Astrocyte of the spinal cord (primary cell): ENCODE measurements at regions not wholly inside any gene's neighbourhood (a gene's known extent, or its start where the extent isn't known, plus 50 kb on each side); places are given as distances from the start of the nearest gene placed in this dataset.
A peak's percentile ranks its signal among the peaks of the same experiment; 100 is the strongest.

Source experiments
- DNase-seq: peaks from one replicate; pipeline ENCODE4 v3.0.0; 2011; ENCODE audit warnings: low read depth, low spot score
- H3K4me3 ChIP-seq: 2 replicates; pipeline ENCODE4 v1.5.1; 2011; ENCODE audit warnings: low read depth, mild to moderate bottlenecking, low read length, moderate library complexity
- in situ Hi-C: cut with HindIII; loops from 2 replicates; pipeline ENCODE4 v1.10.0; 2017; ENCODE audit warnings: low sequenced_read_pairs
- TF ChIP-seq, protein P1 (sequence below): IDR thresholded peaks from 2 replicates; pipeline ENCODE4 v1.5.1; 2012; ENCODE audit warnings: low read depth, mild to moderate bottlenecking, low read length, inconsistent platforms

DNA sequence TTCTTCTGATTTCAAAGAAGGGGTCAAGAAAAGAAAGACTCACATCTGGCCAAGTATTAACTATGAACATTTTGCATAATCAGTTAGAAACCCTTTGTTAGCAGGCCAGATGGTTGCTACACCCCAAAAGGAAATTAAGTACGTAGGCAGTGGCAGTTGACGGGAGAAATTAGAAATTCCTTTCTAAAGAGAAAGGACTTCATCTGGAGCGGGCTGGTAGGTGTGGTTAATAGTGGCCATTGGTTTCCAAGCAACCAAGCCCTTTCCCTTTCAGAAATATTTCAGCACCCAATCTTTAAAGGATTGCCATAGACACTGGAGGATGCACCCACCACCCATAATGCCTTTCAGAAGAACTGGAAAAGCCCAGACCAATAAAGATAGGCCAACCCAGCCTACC, 235.7 kb upstream of the LDB2 start:
- TF ChIP-seq, protein P1, sequence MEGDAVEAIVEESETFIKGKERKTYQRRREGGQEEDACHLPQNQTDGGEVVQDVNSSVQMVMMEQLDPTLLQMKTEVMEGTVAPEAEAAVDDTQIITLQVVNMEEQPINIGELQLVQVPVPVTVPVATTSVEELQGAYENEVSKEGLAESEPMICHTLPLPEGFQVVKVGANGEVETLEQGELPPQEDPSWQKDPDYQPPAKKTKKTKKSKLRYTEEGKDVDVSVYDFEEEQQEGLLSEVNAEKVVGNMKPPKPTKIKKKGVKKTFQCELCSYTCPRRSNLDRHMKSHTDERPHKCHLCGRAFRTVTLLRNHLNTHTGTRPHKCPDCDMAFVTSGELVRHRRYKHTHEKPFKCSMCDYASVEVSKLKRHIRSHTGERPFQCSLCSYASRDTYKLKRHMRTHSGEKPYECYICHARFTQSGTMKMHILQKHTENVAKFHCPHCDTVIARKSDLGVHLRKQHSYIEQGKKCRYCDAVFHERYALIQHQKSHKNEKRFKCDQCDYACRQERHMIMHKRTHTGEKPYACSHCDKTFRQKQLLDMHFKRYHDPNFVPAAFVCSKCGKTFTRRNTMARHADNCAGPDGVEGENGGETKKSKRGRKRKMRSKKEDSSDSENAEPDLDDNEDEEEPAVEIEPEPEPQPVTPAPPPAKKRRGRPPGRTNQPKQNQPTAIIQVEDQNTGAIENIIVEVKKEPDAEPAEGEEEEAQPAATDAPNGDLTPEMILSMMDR: no peak
- DNase-seq: no peak
- in situ Hi-C loops: no loop called here
- no peak overlapping the region for H3K4me3 ChIP-seq

DNA sequence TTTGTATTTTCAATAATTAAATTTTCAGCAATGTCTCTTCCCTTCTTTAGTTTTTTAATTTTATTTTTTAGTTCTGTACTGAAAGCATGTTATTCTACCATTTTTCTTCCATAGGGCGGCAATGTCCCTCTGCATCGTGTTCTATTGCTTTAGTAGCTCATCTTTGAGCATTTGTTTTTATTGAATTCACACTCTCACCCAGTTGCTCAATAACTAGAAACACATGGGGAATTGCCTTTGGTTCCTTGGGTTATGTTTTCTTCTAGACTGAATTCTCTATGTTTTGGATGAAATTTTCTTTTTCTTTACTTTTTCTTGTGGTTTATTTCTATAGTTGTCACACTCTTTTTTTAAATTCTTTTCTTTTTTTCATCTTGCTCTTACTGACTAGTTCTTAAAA, 233.8 kb upstream of the LDB2 start:
- H3K4me3 ChIP-seq: no peak overlapping the region
- DNase-seq: no peak
- TF ChIP-seq, protein P1: no peak
- in situ Hi-C loops: no loop called here

DNA sequence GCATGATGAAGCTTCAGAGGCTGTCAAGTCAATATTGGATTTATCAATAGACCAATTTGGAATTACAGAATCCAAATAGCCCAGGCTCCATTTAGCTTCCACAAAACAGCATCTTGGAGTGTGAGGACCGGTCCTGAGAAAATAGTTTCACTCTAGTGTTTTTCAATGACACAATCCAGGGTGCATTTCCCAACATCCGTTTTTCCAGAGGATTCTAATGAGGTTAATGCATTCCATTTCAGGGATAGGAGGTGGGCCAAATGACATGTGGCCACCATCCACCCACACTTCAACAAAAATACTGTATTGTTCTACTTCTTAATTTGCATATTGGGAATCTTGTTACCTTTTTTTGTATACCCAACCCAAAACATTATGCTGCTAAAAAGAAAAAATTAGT, 229.8 kb upstream of the LDB2 start:
- TF ChIP-seq, protein P1: no peak
- no peak for DNase-seq
- in situ Hi-C loops: no loop called here
- H3K4me3 ChIP-seq: no peak overlapping the region

DNA sequence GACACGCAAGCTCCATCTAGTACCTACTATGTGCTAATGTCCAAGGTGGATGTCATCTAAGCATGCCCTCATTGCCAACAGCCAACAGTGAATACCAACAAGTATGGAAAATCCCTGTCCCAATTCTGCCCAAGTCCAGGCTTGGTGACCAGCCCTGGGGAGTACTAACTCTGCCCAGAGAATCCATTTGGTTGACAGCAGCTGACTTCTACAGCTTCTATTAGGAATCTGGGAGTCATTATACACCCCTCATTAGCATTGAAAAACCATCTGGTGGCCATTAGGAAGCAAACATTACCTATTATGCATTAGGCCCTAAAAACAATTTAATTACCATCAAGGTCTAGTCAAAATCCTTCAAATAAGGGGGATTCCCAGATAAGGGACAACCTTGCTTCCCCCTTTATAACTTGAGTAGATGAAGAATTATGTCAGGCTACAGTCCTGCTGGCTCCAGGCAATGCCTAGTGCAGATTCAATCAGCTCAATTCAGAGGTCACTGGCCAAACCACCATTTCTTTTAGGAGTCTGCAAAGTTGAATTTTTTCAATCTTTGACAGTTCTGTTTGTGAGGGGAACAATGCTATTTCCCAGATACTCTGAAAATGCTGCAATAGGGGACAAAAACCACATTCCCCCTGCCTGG, 228.0 kb upstream of the LDB2 start:
- TF ChIP-seq, protein P1: no peak
- in situ Hi-C loops: no loop called here
- no peak overlapping the region for H3K4me3 ChIP-seq
- no peak for DNase-seq

DNA sequence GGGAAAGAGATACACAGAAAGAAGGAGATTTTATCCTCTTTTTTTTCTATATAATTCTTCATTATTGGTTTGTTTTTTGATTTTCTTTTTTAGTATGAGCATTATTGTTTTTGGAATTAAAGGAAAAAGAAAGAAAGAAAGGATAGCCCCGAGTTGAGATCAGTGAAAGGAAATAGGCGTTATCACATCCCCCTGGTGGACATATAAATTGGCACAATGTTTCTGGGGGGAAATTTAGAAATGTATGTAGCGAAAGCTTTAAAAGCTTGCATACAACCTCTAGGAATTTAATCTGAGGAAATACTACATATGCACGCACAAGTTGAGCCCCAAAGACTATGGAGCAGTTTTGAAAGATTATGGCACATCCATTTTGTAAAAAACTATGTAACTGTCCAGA, 226.3 kb upstream of the LDB2 start:
- in situ Hi-C loops: no loop called here
- H3K4me3 ChIP-seq: no peak overlapping the region
- TF ChIP-seq, protein P1: peak; percentile 33
- DNase-seq: no peak

DNA sequence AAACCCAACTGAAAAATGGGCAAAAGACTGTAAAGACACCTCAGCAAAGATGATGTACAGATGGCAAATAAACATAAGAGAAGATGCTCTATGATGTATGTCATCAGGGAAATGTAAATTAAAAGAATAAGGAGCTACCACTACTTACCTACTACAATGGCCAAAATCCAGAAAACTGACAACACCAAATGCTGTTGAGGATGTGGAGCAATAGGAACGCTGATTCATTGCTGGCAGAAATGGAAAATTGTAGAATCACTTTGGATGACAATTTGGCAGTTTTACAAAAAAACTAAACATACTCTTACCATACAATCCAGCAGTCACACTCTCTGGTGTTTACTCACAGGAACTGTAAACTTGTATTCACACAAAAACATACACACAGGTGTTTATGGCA, 222.3 kb upstream of the LDB2 start:
- TF ChIP-seq, protein P1: no peak
- no peak for DNase-seq
- in situ Hi-C loops: no loop called here
- no peak overlapping the region for H3K4me3 ChIP-seq
